ENCODE measurements at regions not wholly inside any gene's neighbourhood (a gene's known extent, or its start where the extent isn't known, plus 50 kb on each side); places are given as distances from the start of the nearest gene placed in this dataset.

- Histone ChIP-seq H4K20me1 (ENCODE audit: control insufficient read depth, extremely low read depth, insufficient read depth, low read length) (no peaks in the 10 kb centered on the region), H3K27ac (ENCODE audit: insufficient read depth, low read length) (no peak overlapping the region), H3K9ac (ENCODE audit: insufficient read depth, low read length) (no peak overlapping the region), H3K4me3 (replicated peaks in 1 of 4; ENCODE audit: control extremely low read depth in 1 of 4, insufficient read depth in 1 of 4, low read depth in 3 of 4, low read length in 4 of 4) (no peak overlapping the region), H3K79me2 (ENCODE audit: control insufficient read depth, insufficient read depth, low read length) (no peaks in the 10 kb centered on the region), H3K4me2 (ENCODE audit: extremely low read depth, insufficient read depth, low read length) (no peak overlapping the region), H3K36me3 (ENCODE audit: control insufficient read depth, insufficient read depth, low read length) (no peaks in the 10 kb centered on the region), H3K4me1 (ENCODE audit: control insufficient read depth, extremely low read depth, insufficient read depth, low read length) (no peaks in the 10 kb centered on the region), H2AFZ (ENCODE audit: low read length) (no peak overlapping the region), H3K27me3 (ENCODE audit: control insufficient read depth, insufficient read depth, low read length) (no peaks in the 10 kb centered on the region), H3K9me3 (ENCODE audit: control insufficient read depth, insufficient read depth, low read depth, low read length) (no peaks in the 10 kb centered on the region)
- TF ChIP-seq EZH2 (IDR thresholded peaks at IDR 0.05; ENCODE audit: low read length, missing control alignments) (no peak), CTCF (conservative IDR thresholded peaks at IDR 0.05 in 1 of 2, IDR thresholded peaks at IDR 0.05 in 1 of 2; ENCODE audit: low read depth in 1 of 2, low read length in 2 of 2) (no peak)
- no peak for DNase-seq (ENCODE audit: low read depth in 2 of 2)
These were observed 105.7 kb upstream of the KCNJ15 start for GRCh38 chr21:38151021-38151645.

GRCh38 chr21:38156200-38156599 lies 100.6 kb upstream of the KCNJ15 start:
- H3K79me2 ChIP-seq (ENCODE audit: control insufficient read depth, insufficient read depth, low read length): no peaks in the 10 kb centered on the region
- H3K9ac ChIP-seq (ENCODE audit: insufficient read depth, low read length): no peak overlapping the region
- H3K36me3 ChIP-seq (ENCODE audit: control insufficient read depth, insufficient read depth, low read length): no peaks in the 10 kb centered on the region
- H3K27me3 ChIP-seq (ENCODE audit: control insufficient read depth, insufficient read depth, low read length): no peaks in the 10 kb centered on the region
- no peak overlapping the region for H3K4me3 ChIP-seq (replicated peaks in 1 of 4; ENCODE audit: control extremely low read depth in 1 of 4, insufficient read depth in 1 of 4, low read depth in 3 of 4, low read length in 4 of 4)
- DNase-seq (ENCODE audit: low read depth in 2 of 2): no peak
- H3K4me1 ChIP-seq (ENCODE audit: control insufficient read depth, extremely low read depth, insufficient read depth, low read length): no peaks in the 10 kb centered on the region
- no peaks in the 10 kb centered on the region for H3K9me3 ChIP-seq (ENCODE audit: control insufficient read depth, insufficient read depth, low read depth, low read length)
- H3K27ac ChIP-seq (ENCODE audit: insufficient read depth, low read length): no peak overlapping the region
- no peak overlapping the region for H2AFZ ChIP-seq (ENCODE audit: low read length)
- H3K4me2 ChIP-seq (ENCODE audit: extremely low read depth, insufficient read depth, low read length): no peak overlapping the region
- TF ChIP-seq CTCF (conservative IDR thresholded peaks at IDR 0.05 in 1 of 2, IDR thresholded peaks at IDR 0.05 in 1 of 2; ENCODE audit: low read depth in 1 of 2, low read length in 2 of 2) (no peak), EZH2 (IDR thresholded peaks at IDR 0.05; ENCODE audit: low read length, missing control alignments) (no peak)
- H4K20me1 ChIP-seq (ENCODE audit: control insufficient read depth, extremely low read depth, insufficient read depth, low read length): no peaks in the 10 kb centered on the region

- H3K4me1 ChIP-seq (ENCODE audit: control insufficient read depth, extremely low read depth, insufficient read depth, low read length): no peaks in the 10 kb centered on the region
- no peaks in the 10 kb centered on the region for H4K20me1 ChIP-seq (ENCODE audit: control insufficient read depth, extremely low read depth, insufficient read depth, low read length)
- no peaks in the 10 kb centered on the region for H3K9me3 ChIP-seq (ENCODE audit: control insufficient read depth, insufficient read depth, low read depth, low read length)
- no peaks in the 10 kb centered on the region for H3K27me3 ChIP-seq (ENCODE audit: control insufficient read depth, insufficient read depth, low read length)
- H3K9ac ChIP-seq (ENCODE audit: insufficient read depth, low read length): no peak overlapping the region
- peak overlapping the region; percentile 46 for H3K4me2 ChIP-seq (ENCODE audit: extremely low read depth, insufficient read depth, low read length)
- H3K36me3 ChIP-seq (ENCODE audit: control insufficient read depth, insufficient read depth, low read length): no peaks in the 10 kb centered on the region
- no peak overlapping the region for H2AFZ ChIP-seq (ENCODE audit: low read length)
- TF ChIP-seq EZH2 (IDR thresholded peaks at IDR 0.05; ENCODE audit: low read length, missing control alignments) (no peak), CTCF (conservative IDR thresholded peaks at IDR 0.05 in 1 of 2, IDR thresholded peaks at IDR 0.05 in 1 of 2; ENCODE audit: low read depth in 1 of 2, low read length in 2 of 2) (peak; percentile 89 to 90)
- H3K27ac ChIP-seq (ENCODE audit: insufficient read depth, low read length): no peak overlapping the region
- DNase-seq (ENCODE audit: low read depth in 2 of 2): peak; percentile 83 to 91
- no peaks in the 10 kb centered on the region for H3K79me2 ChIP-seq (ENCODE audit: control insufficient read depth, insufficient read depth, low read length)
- no peak overlapping the region for H3K4me3 ChIP-seq (replicated peaks in 1 of 4; ENCODE audit: control extremely low read depth in 1 of 4, insufficient read depth in 1 of 4, low read depth in 3 of 4, low read length in 4 of 4)
These were observed 97.4 kb upstream of the KCNJ15 start for GRCh38 chr21:38159355-38159754.

Data from fibroblast of lung (primary cell).